ENCODE measurements at regions not wholly inside any gene's neighbourhood (a gene's known extent, or its start where the extent isn't known, plus 50 kb on each side); places are given as distances from the start of the nearest gene placed in this dataset.
"Not testable (repeated sequence)": the region's sequence is repeated elsewhere in the genome, so short reads cannot be mapped to it uniquely, and the experiment has no call there.

DNA sequence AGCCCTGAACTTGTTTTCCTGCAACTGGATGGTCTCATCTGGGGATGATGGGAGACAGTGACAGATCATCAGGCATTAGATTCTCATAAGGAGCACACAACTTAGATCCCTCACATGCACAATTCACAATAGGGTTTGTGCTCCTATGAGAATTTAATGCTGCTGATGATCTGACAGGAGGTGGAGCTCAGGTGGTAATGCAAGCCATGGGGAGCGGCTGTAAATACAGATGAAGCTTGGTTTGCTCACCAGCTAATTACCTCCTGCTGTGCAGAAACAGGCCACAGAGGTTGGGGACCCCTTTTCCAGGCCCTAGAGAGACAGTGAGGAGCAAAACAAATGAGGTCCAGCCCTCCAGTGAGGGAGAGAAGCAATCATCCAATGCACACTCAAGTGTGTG, 168.6 kb downstream of the RGS9 start:
- Mint-ChIP-seq H3K36me3 (ENCODE audit: insufficient read depth) (peaks cover 2% of the 10 kb centered on the region), H3K27me3 (peaks cover 72% of the 10 kb centered on the region), H3K4me1 (no peaks in the 10 kb centered on the region), H3K9me3 (no peaks in the 10 kb centered on the region), H3K4me3 (no peak overlapping the region), H3K27ac (ENCODE audit: low read depth) (no peak overlapping the region)
- DNase-seq (ENCODE audit: low spot score in 2 of 2) (no peak), ATAC-seq (replicated peaks; ENCODE audit: extremely low read depth, poor library complexity, severe bottlenecking) (no peak)

DNA sequence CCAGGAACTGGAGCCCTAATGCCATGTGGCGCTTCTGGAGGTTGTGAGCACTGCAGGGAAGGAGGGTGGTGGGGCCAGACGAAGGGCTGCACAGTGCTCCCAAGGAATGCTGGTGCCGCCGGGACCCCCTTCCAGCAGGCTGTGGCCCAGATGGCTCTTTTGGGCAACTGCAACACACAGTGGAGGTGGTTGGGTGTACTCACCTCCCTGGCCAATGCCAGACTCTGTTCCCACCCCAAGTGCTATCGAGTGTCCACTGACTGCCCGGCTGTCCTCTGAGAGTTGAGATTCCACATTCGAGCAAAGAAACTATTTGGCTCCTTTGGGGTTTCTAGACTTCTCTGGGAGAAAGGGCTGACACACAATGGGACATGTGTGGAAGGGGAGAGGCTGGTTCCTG, 167.9 kb downstream of the RGS9 start:
- no peaks in the 10 kb centered on the region for H3K4me1 Mint-ChIP-seq
- H3K27ac Mint-ChIP-seq (ENCODE audit: low read depth) = no peak overlapping the region
- peaks cover 65% of the 10 kb centered on the region for H3K27me3 Mint-ChIP-seq
- no peak overlapping the region for H3K4me3 Mint-ChIP-seq
- H3K36me3 Mint-ChIP-seq (ENCODE audit: insufficient read depth) = peaks cover 2% of the 10 kb centered on the region
- ATAC-seq (replicated peaks; ENCODE audit: extremely low read depth, poor library complexity, severe bottlenecking) (no peak), DNase-seq (ENCODE audit: low spot score in 2 of 2) (no peak)
- H3K9me3 Mint-ChIP-seq = no peaks in the 10 kb centered on the region

DNA sequence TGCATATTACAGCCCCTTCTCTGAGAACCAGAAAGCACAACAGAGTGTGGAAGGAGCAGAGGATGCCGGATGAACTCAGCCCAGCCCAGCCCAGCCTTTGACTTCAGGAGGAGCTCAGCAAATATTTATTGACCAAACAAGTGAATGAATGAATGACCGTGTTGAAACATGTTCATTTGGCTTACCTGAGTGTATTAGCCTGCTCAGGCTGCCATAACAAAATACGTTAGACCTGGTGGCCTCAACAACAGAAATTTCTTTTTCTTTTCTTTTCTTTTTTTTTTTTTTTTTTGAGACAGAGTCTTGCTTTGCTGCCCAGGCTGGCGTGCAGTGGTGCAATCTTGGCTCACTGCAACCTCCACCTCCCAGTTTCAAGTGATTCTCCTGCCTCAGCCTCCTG, 164.7 kb downstream of the RGS9 start:
- H3K36me3 Mint-ChIP-seq (ENCODE audit: insufficient read depth); H3K9me3 Mint-ChIP-seq; ATAC-seq (replicated peaks; ENCODE audit: extremely low read depth, poor library complexity, severe bottlenecking); H3K4me3 Mint-ChIP-seq; H3K4me1 Mint-ChIP-seq; H3K27ac Mint-ChIP-seq (ENCODE audit: low read depth); DNase-seq (ENCODE audit: low spot score in 2 of 2): not testable (repeated sequence)
- peaks cover 67% of the 10 kb centered on the region for H3K27me3 Mint-ChIP-seq

DNA sequence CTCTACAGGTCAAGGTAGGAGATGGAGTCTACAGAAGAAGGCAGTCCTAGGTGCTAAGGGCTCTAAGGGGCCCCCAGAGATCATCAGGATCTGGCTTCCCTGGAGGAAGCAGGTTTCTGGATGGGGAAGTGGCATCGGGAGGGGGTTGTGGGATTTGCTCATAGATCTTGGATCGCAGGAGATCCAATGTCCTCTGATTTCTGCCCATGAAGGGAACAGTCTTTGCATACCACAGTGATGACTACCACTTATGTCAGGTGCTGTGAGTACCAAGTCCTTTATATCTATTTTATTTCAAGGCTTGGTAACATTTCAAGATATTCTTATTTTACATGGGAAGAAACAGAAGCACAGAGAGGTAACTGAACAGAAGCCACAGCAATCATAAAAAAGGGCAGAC, 164.0 kb downstream of the RGS9 start:
- Mint-ChIP-seq H3K4me3 (no peak overlapping the region), H3K27ac (ENCODE audit: low read depth) (no peak overlapping the region), H3K9me3 (no peaks in the 10 kb centered on the region), H3K27me3 (peaks cover 67% of the 10 kb centered on the region), H3K36me3 (ENCODE audit: insufficient read depth) (peaks cover 2% of the 10 kb centered on the region), H3K4me1 (no peaks in the 10 kb centered on the region)
- ATAC-seq (replicated peaks; ENCODE audit: extremely low read depth, poor library complexity, severe bottlenecking) = no peak
- no peak for DNase-seq (ENCODE audit: low spot score in 2 of 2)

DNA sequence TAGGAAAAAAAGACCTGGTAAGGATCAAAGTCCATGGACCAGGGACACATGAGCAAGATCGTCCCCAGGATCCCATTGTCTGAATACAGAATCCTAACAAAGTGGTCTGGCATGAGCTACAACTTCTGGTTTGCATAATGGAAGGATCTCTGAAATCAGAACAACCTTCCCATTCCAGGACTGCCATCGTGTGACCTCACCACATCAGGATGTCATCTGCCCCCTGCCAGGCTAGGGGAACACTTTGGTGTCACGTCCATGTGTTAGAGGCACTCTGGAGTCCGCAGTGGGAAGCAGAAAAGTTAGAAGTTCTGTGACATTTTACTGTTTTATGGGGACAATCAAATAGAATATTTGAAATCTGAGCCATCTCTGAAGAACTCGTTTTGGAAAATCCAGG, 160.7 kb downstream of the RGS9 start:
- DNase-seq (ENCODE audit: low spot score in 2 of 2) (no peak), ATAC-seq (replicated peaks; ENCODE audit: extremely low read depth, poor library complexity, severe bottlenecking) (no peak)
- H3K27me3 Mint-ChIP-seq = peaks cover 53% of the 10 kb centered on the region
- H3K9me3 Mint-ChIP-seq = no peaks in the 10 kb centered on the region
- peaks cover 5% of the 10 kb centered on the region for H3K4me1 Mint-ChIP-seq
- H3K27ac Mint-ChIP-seq (ENCODE audit: low read depth) = no peak overlapping the region
- H3K4me3 Mint-ChIP-seq = no peak overlapping the region
- H3K36me3 Mint-ChIP-seq (ENCODE audit: insufficient read depth) = no peaks in the 10 kb centered on the region

DNA sequence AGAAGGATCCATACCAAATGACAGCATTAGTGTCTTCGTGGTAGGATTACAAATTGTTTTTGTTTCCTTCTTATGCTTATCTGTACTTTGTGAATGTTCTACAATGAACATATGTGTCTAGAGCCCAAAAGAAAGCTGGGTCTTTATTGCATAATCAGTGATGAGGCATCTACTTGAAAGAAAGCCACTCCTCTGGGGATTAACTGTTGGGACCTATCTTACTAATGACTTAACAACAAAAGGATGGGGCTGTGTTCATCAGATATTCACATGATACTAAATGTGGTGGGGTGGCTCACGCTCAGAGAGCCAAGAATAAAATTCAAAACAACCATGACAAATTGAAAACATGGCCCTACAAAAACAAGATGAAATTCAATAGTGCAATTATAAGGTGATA, 160.2 kb downstream of the RGS9 start:
- no peak overlapping the region for H3K27ac Mint-ChIP-seq (ENCODE audit: low read depth)
- H3K4me1 Mint-ChIP-seq = peaks cover 5% of the 10 kb centered on the region
- ATAC-seq (replicated peaks; ENCODE audit: extremely low read depth, poor library complexity, severe bottlenecking) = no peak
- H3K27me3 Mint-ChIP-seq = peaks cover 48% of the 10 kb centered on the region
- no peaks in the 10 kb centered on the region for H3K36me3 Mint-ChIP-seq (ENCODE audit: insufficient read depth)
- H3K9me3 Mint-ChIP-seq = no peaks in the 10 kb centered on the region
- DNase-seq (ENCODE audit: low spot score in 2 of 2) = no peak
- no peak overlapping the region for H3K4me3 Mint-ChIP-seq

DNA sequence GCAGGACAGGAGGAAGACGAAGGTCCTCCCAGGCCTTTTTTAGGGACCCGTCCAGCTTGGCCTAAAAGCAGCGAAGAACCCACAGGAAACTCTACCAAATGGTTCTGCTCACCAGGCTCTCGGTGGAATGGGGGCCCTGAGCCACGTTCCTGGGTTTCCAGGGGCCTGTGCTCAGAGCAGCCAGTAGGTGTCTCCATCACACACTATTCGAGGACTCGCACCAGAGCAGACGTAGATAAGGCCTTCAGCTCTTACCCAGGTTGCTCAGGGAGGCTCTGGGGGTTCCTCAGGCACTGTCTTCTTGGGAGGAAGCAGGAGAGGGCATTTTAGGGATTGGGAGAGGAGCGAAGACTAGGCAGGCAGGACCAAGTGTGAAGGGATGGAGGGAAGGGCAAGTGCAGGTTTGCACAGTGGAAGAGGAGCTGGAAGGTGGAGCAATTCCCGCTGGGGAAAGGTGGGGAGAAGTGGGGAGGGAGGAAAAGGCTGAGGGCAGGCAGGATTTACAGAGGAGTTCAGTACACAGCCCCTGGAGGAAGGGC, 157.1 kb downstream of the RGS9 start:
- H3K4me3 Mint-ChIP-seq = no peak overlapping the region

DNA sequence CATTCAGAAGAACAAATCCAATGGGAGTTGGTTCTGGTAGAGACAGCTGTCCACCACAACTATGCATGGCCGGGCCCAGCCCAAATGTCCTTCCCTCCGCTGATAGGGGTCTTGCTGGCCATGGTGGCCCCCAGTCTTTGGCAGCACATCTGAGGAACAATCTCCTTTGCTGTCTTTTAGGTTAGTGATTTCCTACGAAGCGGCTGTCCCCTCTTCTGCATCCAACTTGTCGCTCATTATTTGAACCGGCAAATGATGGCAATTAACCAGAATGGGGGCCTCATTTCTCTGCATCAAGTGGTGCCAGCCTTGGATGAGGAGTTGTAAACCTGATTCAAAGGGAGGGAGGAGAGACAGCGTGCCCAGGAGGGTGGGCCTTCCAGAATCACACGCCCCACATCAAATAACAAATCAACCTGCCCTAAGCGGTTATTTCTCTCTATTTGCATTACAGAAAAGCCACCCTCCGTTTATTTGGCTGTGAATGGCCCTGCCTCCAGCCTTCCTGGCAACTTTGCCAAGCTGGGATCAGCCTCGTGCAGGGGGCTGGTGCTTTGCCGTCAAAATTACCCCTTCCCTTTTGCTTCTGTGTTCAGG, 156.5 kb downstream of the RGS9 start:
- Mint-ChIP-seq H3K4me3 (no peak overlapping the region), H3K4me1 (peaks cover 5% of the 10 kb centered on the region), H3K27ac (ENCODE audit: low read depth) (peak overlapping the region; percentile 5), H3K36me3 (ENCODE audit: insufficient read depth) (peaks cover 2% of the 10 kb centered on the region), H3K27me3 (peaks cover 24% of the 10 kb centered on the region), H3K9me3 (no peaks in the 10 kb centered on the region)
- ATAC-seq (replicated peaks; ENCODE audit: extremely low read depth, poor library complexity, severe bottlenecking) = no peak
- DNase-seq (ENCODE audit: low spot score in 2 of 2) = no peak

More for the DNA sequence above, 157.1 kb downstream of the RGS9 start:
- peaks cover 5% of the 10 kb centered on the region for H3K4me1 Mint-ChIP-seq
- H3K9me3 Mint-ChIP-seq = no peaks in the 10 kb centered on the region
- peak overlapping the region; percentile 5 for H3K27ac Mint-ChIP-seq (ENCODE audit: low read depth)
- H3K27me3 Mint-ChIP-seq = peaks cover 29% of the 10 kb centered on the region
- peaks cover 2% of the 10 kb centered on the region for H3K36me3 Mint-ChIP-seq (ENCODE audit: insufficient read depth)
- peak; percentile 56 for ATAC-seq (replicated peaks; ENCODE audit: extremely low read depth, poor library complexity, severe bottlenecking)
- peak; percentile 27 to 28 for DNase-seq (ENCODE audit: low spot score in 2 of 2)

DNA sequence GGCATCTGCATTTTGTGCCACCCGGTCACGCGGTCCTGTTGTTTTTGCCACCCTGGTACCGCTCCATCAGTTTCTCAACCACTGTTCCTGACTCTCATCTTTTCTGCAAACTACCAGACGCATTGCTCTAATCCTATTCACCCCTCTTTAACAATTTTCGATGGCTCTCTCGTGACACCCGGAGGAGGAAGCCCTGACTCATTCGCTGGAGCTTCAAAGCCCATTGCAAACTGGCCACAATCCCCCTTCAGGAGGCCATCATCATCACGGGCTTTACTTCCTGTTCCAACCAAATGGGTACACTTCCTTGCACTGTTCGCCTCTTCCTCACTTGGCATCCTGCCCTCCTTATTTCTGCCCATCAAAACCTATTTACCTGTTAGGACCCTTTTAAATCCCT, 155.3 kb downstream of the RGS9 start:
- Mint-ChIP-seq H3K9me3 (no peaks in the 10 kb centered on the region), H3K27me3 (peaks cover 11% of the 10 kb centered on the region), H3K27ac (ENCODE audit: low read depth) (no peak overlapping the region), H3K4me3 (no peak overlapping the region), H3K36me3 (ENCODE audit: insufficient read depth) (peaks cover 2% of the 10 kb centered on the region), H3K4me1 (peaks cover 5% of the 10 kb centered on the region)
- DNase-seq (ENCODE audit: low spot score in 2 of 2) (no peak), ATAC-seq (replicated peaks; ENCODE audit: extremely low read depth, poor library complexity, severe bottlenecking) (no peak)

DNA sequence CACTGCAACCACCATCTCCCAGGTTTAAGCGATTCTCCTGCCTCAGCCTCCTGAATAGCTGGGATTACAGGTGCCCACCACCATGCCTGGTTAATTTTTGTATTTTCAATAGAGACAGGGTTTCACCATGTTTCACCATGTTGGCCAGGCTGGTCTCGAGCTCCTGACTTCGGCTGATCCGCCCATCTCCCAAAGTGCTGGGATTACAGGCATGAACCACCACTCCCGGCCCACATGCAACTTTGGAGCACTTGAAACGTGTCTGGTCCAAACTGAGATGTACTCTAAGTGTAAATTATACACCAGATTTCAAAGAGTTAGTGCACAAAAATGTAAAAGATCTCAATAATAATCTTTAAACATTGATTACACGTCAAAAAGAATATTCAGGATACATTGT, 154.1 kb downstream of the RGS9 start:
- H3K36me3 Mint-ChIP-seq (ENCODE audit: insufficient read depth); DNase-seq (ENCODE audit: low spot score in 2 of 2); H3K4me3 Mint-ChIP-seq: not testable (repeated sequence)

DNA sequence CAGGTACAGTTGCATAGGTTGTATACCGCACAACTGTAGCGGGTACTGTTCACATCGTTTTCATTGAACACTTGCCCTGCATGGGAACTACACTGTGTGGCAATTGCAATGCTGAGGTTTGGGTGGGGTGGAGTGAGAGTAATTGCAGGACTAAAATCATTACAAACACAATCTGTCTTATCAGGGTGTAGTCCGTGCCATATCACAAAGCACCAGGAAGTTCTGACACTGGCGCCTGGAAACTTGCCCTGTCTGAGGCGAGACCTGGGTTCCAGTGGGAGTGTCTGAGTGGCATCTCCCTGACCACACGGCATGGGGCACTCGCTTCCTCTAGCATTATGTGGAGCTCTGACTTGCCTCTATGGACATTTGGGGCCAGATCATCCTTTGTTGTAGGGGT, 153.4 kb downstream of the RGS9 start:
- H3K27me3 Mint-ChIP-seq = peaks cover 9% of the 10 kb centered on the region
- no peak for ATAC-seq (replicated peaks; ENCODE audit: extremely low read depth, poor library complexity, severe bottlenecking)
- H3K4me3 Mint-ChIP-seq = no peak overlapping the region
- H3K9me3 Mint-ChIP-seq = no peaks in the 10 kb centered on the region
- H3K27ac Mint-ChIP-seq (ENCODE audit: low read depth) = no peak overlapping the region
- peaks cover 5% of the 10 kb centered on the region for H3K4me1 Mint-ChIP-seq
- peaks cover 2% of the 10 kb centered on the region for H3K36me3 Mint-ChIP-seq (ENCODE audit: insufficient read depth)
- no peak for DNase-seq (ENCODE audit: low spot score in 2 of 2)

More for the DNA sequence above, 154.1 kb downstream of the RGS9 start:
- H3K27ac Mint-ChIP-seq (ENCODE audit: low read depth); H3K27me3 Mint-ChIP-seq; H3K4me1 Mint-ChIP-seq; ATAC-seq (replicated peaks; ENCODE audit: extremely low read depth, poor library complexity, severe bottlenecking); H3K9me3 Mint-ChIP-seq: not testable (repeated sequence)

DNA sequence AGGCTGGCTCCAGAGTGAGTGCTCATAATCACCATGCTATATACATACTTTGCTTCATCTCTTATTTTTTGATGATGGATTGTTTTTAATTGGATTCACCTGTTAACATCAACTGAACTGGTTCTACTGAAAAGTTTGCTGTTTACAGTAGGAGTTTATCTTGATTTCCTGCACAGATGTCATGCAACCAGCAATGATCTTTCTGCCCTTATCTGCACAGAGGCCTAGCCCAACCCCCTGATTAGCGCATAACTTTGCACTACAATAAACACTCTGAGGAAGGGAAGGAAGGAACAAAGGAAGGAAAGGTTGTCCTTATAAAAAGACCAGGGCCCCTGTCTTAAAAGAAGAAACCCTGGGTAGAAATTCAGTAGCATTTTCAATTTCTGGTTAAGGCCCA, 152.9 kb downstream of the RGS9 start:
- no peak for ATAC-seq (replicated peaks; ENCODE audit: extremely low read depth, poor library complexity, severe bottlenecking)
- H3K4me1 Mint-ChIP-seq = peaks cover 5% of the 10 kb centered on the region
- no peak for DNase-seq (ENCODE audit: low spot score in 2 of 2)
- peaks cover 2% of the 10 kb centered on the region for H3K36me3 Mint-ChIP-seq (ENCODE audit: insufficient read depth)
- H3K4me3 Mint-ChIP-seq = no peak overlapping the region
- H3K9me3 Mint-ChIP-seq = no peaks in the 10 kb centered on the region
- H3K27ac Mint-ChIP-seq (ENCODE audit: low read depth) = no peak overlapping the region
- H3K27me3 Mint-ChIP-seq = peaks cover 9% of the 10 kb centered on the region

DNA sequence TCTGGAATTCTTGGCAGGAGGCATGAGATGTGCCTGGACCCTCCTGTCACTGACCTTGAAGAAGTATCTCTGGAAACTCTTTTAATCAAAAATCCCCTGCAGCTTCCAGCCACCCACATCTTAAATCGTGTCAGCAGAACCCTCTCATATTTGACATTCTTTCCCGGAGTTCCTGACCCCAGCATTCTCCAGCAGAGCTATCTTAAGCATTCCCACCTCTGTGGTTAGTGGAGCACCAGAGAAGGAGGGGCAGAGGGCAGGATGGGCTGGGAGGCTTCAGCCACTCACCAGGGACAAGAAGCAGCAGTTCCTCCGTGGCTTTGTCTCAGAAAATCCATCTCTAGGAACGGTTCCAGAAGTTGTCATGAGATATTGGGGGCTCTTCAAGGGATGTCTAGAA, 149.9 kb downstream of the RGS9 start:
- H3K27ac Mint-ChIP-seq (ENCODE audit: low read depth) = no peak overlapping the region
- no peaks in the 10 kb centered on the region for H3K4me1 Mint-ChIP-seq
- H3K36me3 Mint-ChIP-seq (ENCODE audit: insufficient read depth) = no peaks in the 10 kb centered on the region
- no peak for DNase-seq (ENCODE audit: low spot score in 2 of 2)
- H3K27me3 Mint-ChIP-seq = peaks cover 8% of the 10 kb centered on the region
- H3K4me3 Mint-ChIP-seq = no peak overlapping the region
- no peaks in the 10 kb centered on the region for H3K9me3 Mint-ChIP-seq
- ATAC-seq (replicated peaks; ENCODE audit: extremely low read depth, poor library complexity, severe bottlenecking) = no peak

Data from central memory CD8-positive, alpha-beta T cell (primary cell).